HG03439 (cell line): ENCODE measurements at regions not wholly inside any gene's neighbourhood (a gene's known extent, or its start where the extent isn't known, plus 50 kb on each side); places are given as distances from the start of the nearest gene placed in this dataset.

Experiments used
- ATAC-seq: cut with Tn5 transposase; IDR thresholded peaks from one replicate; pipeline ENCODE4 v1.9.1; 2021; ENCODE audit warnings: mild to moderate bottlenecking, moderate library complexity; ENCODE audit not compliant: unreplicated experiment

DNA sequence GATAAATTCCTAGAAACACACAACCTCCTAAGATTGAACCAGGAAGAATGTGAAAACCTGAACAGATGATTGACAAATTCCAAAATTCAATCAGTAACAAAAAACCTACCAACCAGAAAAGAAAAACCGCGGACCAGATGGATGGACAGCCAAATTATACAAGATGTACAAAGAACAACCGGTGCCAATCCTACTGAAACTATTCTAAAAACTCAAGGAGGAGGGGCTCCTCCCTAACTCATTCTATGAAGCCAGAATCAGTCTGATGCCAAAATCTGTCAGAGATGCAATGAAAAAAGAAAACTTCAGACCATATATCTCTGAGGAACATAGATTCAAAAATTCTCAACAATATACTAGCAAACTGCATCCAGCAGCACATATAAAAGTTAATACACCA is 262.4 kb upstream of the DAB1 start:
- no peak for ATAC-seq

DNA sequence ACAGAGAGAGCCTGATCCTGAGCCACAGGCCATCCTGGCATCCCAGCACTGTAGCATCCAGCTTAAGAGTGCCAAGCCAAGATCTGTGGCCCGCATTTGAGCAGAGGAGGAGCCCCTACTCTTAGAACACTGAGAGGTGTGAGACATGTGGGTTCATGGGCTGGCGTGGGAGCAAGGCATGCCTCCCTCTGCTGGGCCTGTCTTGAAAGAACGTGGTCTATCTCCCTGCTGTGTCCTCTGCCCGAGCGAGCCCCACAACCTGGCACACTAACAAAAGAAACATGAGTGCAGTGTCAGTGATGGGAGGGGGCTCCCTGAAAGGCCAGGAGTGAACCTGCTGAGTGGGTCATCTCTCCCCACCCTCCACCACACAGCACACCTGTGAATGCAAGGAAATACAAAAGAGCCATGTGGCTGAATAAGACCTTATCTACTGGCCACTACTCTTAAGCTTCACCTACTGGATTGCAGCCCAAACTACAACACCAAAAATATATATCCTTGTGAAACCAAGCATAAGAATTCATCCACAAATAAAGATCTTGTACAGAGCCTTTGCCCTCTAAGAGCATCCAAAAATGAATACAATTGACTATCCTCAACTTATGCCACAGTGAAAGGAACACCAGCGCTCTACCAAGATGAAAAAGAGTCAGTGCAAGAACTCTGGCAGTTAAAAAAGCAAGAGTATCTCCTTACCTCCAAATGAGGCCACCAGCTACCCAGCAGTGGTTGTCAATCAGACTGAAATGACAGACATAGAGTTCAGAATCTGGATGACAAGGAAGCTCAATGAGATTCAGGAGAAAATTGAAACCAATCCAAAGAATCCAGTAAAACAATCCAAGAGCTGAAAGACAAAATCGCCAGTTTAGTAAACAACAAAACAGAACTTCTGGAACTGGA is 259.4 kb upstream of the DAB1 start:
- no peak for ATAC-seq

- ATAC-seq, result no peak
Measured at GRCh38 chr1:57678138-57678537, 254.3 kb upstream of the DAB1 start.

- ATAC-seq, result no peak
Measured at GRCh38 chr1:57675776-57676175, 251.9 kb upstream of the DAB1 start.

GRCh38 chr1:57674801-57675200 is 250.9 kb upstream of the DAB1 start:
- no peak for ATAC-seq

DNA sequence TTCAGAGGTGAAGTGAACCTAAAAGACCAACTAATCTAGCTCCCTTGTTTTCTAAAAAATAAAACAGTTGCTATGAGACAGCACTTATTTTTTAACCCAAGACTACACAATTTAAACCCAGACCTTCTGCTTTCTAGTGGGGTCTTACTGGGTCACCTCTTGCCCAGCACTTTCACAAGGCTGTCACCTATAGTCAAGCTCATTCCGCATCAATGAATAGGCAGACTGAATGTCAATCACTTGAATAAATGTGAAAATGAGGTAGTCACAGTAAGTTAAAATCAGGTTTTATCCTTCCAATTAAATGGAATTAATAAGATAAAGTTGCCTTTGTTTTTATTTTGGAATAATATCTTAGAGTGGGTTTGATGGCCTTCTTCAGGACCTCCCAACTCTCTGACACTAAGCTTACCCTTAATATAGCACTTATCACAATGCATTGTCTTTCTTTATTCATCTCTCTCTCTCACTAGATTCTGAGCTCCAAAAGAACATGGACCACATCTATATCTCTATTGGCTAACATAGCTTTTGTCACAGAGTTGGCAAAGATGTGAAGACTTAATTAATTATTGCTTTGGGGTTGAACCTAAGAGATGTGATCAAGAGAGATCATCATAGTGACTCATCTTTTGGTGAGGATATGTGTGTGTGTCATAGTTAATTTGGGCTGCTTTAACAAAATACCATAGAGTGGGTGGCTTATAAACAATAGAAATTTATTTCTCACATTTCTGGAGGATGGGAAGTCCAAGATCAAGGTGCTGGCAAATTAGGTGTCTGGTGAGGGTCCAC is 248.7 kb upstream of the DAB1 start:
- ATAC-seq, result no peak

DNA sequence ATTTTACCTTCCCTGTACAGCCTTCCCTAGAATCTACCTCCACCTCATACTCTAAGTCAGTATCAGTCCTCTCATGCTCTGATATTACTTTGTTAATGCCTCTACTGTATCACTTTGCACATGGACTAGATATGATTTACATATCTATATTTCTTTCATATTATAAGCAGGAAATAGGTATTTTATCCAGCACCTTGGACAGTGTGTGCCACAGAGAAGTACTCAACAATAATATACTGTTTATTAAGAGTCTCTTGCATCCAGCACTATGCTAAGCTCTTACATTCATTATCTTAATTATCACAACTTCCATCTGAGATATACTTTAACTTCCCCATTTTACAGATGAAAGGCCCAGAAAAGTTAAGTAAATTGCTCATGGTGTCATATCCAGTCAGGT is 247.9 kb upstream of the DAB1 start:
- ATAC-seq, result no peak

GRCh38 chr1:57659804-57660203 is 235.9 kb upstream of the DAB1 start:
- ATAC-seq, result no peak

GRCh38 chr1:57655161-57655560 is 231.3 kb upstream of the DAB1 start:
- ATAC-seq, result no peak

DNA sequence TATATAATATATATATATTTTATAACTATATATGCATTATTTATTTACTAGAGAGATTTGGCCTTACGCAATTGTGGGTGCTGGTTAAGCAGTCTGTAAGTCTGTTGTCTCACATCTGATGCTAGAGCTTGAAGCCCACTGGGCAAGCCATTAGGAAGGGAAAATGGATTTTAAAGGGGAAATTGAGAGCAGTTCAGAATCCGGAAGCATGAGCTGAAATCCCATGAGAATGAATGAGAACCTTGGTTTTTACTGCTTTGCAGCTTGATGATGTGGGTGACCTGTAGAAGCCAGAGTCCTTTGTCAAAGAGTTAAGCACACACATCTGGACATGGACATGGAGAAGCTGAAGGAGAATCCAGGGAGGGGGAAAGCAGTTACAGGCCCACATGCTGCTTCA is 220.8 kb upstream of the DAB1 start:
- ATAC-seq, result no peak

DNA sequence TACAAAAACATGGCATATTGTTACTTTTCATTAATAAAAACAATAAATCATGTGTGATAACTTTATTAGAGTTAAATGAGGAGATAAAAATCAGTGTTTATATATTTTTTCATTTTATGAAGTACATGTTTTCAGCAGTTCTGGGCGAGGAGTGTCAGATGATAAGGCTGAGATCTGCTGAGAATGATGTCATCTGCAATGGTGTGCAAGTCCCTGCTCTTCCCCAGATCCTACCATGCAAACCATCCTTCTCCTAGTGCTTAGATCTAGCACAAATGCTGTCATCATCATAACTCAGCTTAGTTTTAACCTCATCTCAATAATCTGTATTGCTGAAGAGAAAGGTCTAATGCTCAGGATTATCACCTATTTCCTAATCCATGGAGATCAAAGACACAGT is 214.4 kb upstream of the DAB1 start:
- no peak for ATAC-seq

DNA sequence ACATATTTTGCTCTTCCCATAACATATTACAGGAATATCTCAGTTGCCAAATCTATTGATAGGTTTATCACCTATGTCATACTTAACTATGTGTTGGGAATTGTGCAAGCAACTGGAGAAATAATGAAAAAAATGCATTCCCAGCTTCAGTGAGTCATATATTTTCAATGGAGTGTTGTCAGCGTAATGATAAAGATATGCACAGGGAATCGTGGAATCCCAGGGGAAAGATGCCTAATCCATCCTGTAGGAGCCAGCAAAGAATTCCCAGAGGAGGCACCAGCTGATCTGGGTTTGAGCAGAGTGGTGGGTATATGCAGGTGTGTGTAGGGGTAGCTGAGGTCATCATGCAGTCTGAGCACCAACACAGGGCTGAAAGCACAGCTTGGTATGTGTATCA is 213.3 kb upstream of the DAB1 start:
- no peak for ATAC-seq

DNA sequence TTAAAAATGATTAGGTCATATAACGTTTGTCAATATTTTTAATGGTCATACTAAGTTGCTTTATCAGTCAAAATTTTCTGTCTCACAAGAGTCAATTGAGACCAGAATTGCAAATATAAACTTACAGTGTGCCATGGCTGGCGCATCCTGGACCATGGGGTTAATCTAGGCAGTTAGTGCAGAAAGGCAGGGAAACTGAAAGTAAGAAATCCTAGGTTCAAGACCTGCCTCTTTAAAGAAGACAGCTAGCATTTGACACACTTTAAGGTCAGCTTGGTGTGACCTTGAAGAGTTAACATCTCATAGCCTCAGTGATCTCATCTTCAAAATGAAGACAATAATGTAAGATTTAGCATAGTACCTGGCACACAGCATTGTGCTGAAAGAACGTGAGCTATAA is 210.0 kb upstream of the DAB1 start:
- no peak for ATAC-seq

DNA sequence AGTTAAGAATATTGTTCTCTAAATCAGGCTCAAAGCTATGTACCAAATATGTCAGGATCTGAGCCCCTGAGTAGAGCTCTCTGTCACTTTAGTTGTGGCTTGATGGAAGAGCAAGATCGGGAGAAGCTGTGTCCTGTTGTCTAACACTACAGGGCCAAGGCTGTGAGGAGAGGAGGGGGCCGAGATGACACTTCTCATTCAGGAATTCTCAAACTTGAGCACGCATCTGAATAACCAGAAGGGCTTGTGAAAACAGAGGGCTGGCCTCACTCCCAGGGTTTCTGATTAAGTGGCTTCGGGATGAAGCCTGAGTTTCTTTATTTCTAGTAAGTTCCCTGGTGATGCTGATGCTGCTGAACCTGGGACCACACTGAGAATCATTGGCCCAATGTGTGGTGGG is 209.2 kb upstream of the DAB1 start:
- ATAC-seq, result no peak

DNA sequence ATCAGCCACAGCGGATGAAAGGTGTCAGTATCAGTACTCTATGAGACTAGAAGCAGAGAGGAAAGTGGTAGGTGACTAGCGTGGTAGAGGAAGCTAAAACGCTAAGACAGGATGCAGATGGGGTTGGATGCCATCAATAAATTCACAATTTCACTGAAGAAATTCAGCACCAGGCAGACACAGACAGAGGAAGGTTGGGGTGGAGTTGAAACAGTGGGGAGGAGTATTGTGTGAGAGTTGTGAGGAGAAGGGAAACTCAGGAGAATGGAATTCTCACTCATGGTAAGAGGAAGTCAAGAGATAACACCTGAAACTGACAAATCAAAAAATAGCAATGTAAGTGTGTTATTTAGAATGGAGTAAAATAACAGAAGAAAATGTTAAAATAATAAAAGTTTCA is 208.5 kb upstream of the DAB1 start:
- no peak for ATAC-seq

DNA sequence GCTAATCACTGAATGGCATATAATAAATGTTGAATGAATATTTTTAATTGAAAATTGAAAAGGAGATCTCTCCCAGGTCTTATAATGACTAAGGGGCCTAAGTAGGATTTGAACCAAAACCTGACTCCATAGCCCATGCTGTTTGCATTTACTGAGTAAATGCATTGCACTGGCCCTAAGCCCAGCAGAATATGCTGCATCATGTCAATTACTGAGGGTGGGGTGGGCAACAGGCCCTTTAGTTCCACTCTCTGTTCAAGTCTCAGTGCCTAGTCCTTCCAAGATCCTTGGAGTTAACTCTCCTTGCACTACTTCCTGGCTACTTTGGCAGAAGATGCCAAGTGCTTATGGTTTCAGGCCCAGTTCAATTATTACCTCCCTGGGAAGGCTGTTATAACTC is 203.8 kb upstream of the DAB1 start:
- no peak for ATAC-seq

GRCh38 chr1:57623791-57624538 is 200.1 kb upstream of the DAB1 start:
- no peak for ATAC-seq

DNA sequence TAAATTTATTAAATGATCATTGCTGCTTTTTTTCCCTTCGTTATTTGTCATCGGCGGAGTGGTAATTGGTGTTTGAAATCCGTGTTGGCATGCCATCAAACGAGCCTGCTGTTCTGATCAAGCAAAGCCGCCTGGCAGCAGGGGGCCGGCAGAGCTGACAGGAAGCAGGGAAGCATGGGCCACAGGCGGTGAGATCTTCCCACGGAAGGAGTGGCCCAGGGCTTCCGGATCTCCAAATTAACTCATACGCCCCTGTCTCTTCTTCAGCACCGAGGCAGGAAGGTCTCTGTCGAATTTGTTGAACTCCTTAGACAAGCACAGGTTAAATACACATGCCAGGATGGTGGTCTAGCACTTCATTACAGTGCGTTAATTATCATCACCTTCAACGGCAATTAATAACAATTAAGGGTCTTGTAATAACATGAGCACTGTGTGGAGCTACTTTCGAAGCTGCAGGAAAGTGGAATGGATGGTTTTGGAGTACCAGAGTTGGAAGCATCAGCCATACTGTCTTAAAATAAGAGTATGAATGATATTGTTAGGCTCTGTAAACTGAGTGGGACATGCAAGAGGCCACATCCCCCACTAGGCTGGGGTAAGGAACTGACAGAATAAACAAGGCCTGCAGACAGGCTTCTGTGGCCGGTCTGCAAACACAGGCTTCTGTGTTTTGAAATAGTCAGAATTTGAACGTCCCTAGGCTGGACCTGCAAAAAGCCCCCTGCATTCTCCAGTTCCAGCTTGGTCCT is 199.4 kb upstream of the DAB1 start:
- no peak for ATAC-seq

DNA sequence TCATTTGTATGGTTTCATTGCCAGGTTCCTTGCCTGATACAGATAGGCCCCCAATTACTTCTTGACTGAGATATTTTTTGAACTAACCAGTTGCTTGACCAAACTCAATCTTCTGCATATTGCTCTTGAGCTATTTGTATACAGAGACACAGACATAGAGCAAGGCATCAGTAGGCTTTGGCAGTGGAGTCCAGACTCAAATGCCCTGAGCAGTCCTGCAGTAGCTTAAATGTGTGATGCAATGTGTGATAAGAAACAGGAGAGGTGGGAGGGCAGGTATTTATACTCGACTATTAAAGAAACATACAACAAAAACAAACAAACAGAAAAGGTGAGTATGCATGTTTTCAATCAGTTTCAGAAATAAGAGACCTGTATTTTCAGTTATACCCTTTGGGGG is 197.9 kb upstream of the DAB1 start:
- no peak for ATAC-seq

DNA sequence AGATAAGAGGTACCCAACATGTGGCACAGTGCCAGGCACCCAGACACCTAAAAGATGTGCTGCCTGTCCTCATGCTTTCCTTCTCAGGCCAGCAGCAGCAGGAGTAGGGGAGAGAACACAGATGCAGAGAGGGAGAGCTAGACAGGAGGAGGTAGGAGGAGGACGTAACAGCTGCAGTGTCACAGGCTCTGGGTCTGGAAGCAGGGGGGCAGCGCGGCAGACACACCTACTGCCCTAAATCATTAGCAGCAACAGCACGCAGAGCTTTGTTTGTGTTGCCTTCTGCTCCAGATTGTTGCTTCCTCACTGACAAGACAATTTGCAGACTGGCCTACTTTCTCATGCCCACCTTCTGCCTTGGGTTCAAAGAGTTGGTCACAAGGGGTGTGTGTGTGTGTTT is 196.7 kb upstream of the DAB1 start:
- no peak for ATAC-seq

DNA sequence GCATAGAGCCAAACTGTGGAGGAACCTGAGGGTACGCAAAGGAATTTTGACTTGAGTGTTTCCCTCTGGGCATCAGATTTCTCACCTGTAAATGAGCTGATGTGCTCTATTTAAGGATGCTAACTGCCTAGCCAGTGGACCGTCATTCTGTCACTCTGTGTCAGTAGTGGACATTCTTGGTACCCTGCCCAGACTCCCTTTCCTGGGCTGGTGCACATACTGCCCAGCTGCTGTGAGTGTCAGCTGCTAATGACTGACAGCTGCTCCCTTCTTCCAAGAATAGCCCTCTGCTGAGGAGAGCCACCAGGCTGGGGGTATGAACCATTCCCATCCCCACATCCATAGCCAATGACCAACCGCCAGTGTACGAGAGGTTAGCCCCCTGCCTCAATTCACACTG is 193.1 kb upstream of the DAB1 start:
- ATAC-seq, result no peak
